ENCODE measurements at regions not wholly inside any gene's neighbourhood (a gene's known extent, or its start where the extent isn't known, plus 50 kb on each side); places are given as distances from the start of the nearest gene placed in this dataset.

DNA sequence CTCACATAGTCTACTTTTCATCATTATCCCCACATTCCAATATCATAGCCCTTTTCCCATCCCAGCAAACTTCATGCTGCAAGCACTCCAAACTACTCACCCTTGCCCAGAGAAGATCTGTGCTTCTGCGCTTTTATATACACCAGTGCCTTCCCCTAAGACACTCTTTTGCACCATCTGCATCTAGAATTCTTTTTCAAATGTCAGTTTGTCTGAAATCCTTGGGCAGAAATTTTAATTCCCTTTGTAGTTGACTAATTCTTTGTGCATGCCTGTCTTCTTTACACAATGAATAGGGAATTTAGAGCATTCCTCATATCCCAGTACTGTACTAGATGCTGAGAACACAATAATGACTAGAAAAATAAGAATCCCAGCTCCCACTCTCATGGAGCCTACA lies 298.9 kb downstream of the KCNN2 start:
- TF ChIP-seq, protein P1, sequence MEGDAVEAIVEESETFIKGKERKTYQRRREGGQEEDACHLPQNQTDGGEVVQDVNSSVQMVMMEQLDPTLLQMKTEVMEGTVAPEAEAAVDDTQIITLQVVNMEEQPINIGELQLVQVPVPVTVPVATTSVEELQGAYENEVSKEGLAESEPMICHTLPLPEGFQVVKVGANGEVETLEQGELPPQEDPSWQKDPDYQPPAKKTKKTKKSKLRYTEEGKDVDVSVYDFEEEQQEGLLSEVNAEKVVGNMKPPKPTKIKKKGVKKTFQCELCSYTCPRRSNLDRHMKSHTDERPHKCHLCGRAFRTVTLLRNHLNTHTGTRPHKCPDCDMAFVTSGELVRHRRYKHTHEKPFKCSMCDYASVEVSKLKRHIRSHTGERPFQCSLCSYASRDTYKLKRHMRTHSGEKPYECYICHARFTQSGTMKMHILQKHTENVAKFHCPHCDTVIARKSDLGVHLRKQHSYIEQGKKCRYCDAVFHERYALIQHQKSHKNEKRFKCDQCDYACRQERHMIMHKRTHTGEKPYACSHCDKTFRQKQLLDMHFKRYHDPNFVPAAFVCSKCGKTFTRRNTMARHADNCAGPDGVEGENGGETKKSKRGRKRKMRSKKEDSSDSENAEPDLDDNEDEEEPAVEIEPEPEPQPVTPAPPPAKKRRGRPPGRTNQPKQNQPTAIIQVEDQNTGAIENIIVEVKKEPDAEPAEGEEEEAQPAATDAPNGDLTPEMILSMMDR (IDR thresholded peaks at IDR 0.05), result no peak
- no peak for TF ChIP-seq POLR2A (IDR thresholded peaks at IDR 0.05)
